ENCODE measurements at regions not wholly inside any gene's neighbourhood (a gene's known extent, or its start where the extent isn't known, plus 50 kb on each side); places are given as distances from the start of the nearest gene placed in this dataset.

DNA sequence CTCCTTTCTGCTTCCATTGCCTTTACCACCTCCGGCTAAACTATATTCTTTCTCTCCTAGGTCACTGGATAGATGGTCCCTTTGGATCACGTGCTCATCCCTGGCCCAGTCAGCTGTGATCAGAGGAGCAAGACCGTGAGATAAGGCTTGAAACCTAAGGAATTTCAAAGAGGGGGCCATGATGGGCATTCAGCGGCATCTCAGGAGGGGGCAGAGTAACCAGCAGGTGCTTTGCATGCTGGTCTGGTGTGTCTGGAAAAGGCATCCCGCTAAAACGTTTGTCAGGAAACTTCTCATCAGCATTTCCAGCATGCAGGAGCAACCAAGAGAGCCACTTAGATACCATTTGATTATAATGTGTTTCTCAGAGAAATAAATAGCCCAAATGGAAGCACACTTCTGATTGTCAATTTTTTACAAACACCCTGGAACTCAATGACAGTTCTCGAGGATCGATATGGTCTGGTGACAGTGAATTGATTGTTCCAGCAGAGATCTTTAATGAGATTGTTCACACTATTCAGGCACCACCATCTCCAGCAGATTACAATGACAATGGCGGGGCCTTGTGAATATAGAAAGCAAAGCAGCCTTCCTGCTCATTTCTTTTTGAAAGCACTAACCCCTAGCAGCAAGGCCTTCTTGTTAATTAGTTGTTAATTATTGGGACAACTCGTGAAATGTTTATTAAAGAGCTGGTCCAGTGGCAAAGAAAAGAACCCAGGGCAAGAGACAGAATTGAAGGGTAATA, 327.1 kb downstream of the PTTG2 start:
- TF ChIP-seq ZFX (IDR thresholded peaks at IDR 0.05), result no peak
- no peak for TF ChIP-seq CTCF (conservative IDR thresholded peaks at IDR 0.05)
- H3K27ac ChIP-seq, result no peak overlapping the region

GRCh38 chr4:38289553-38289952, 329.4 kb downstream of the PTTG2 start:
- TF ChIP-seq CTCF (conservative IDR thresholded peaks at IDR 0.05) (no peak), ZFX (IDR thresholded peaks at IDR 0.05) (no peak)

GRCh38 chr4:38290366-38290765, 330.2 kb downstream of the PTTG2 start:
- TF ChIP-seq ZFX (IDR thresholded peaks at IDR 0.05) (no peak), CTCF (conservative IDR thresholded peaks at IDR 0.05) (no peak)

More at GRCh38 chr4:38289553-38289952, 329.4 kb downstream of the PTTG2 start:
- H3K27ac ChIP-seq, result no peak overlapping the region

DNA sequence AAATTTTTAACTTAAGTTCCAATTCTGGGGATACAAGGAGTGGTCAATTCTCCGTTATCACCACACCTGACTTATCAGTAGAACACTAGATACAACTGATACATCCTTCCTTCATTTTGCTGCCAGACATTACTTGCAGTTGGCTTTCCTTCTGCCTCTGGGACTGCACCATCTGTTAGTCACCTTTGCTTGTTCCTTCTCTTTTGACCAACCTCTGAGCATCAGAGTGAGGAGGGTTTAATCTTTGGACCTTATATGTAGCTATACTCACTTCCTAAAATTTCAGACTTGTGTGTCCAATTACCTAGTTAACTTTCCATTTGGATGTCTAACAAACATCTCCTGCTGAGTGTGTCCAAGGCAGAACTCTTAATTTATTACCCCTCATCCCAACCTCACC, 330.7 kb downstream of the PTTG2 start:
- TF ChIP-seq CTCF (conservative IDR thresholded peaks at IDR 0.05), result no peak
- no peak for TF ChIP-seq ZFX (IDR thresholded peaks at IDR 0.05)
- no peak overlapping the region for H3K27ac ChIP-seq

More at GRCh38 chr4:38290366-38290765, 330.2 kb downstream of the PTTG2 start:
- no peak overlapping the region for H3K27ac ChIP-seq

DNA sequence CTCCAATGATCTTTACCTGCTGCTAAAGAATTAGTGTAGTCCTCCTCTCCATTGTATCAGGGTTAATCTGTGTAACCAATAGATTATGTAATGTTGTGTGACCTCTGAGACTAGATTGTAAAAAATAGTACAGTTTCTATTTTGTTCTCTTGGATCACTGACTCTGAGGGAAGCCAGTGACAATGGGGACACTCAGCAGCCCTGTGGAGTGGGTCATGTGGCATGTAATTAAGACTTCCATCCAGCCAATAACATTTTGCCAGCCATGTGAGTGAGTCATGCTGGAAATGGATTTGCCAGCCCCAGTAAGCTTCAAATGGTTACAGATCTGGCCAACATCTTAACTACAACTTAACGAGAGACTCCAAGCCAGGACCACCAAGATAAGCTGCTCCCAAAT, 332.3 kb downstream of the PTTG2 start:
- TF ChIP-seq ZFX (IDR thresholded peaks at IDR 0.05), result no peak
- no peak overlapping the region for H3K27ac ChIP-seq

DNA sequence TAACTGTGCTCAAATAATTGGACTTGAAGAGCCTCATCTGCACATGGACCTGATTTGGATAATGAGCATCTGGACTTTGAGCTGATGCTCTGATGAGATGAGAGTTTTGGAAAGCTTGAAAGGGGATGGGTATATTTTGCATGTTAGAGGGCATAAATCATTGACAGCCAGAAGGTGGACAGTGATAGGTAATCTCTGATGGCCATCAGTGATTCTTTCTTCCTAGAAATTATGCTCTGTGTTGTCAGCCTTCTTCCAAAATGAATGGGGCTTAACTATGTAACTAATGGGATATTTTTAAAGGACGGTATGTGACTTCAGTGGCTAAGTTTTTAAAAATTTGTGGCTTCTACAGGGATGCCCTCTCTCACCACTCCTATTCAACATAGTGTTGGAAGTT, 334.0 kb downstream of the PTTG2 start:
- no peak for TF ChIP-seq CTCF (conservative IDR thresholded peaks at IDR 0.05)
- no peak for TF ChIP-seq ZFX (IDR thresholded peaks at IDR 0.05)
- H3K27ac ChIP-seq, result no peak overlapping the region

- H3K27ac ChIP-seq, result no peak overlapping the region
- TF ChIP-seq CTCF (conservative IDR thresholded peaks at IDR 0.05) (no peak), ZFX (IDR thresholded peaks at IDR 0.05) (no peak)
These were observed 336.9 kb downstream of the PTTG2 start for GRCh38 chr4:38297061-38297460.

Measured in C4-2B (cell line).